ENCODE measurements at regions not wholly inside any gene's neighbourhood (a gene's known extent, or its start where the extent isn't known, plus 50 kb on each side); places are given as distances from the start of the nearest gene placed in this dataset.

DNA sequence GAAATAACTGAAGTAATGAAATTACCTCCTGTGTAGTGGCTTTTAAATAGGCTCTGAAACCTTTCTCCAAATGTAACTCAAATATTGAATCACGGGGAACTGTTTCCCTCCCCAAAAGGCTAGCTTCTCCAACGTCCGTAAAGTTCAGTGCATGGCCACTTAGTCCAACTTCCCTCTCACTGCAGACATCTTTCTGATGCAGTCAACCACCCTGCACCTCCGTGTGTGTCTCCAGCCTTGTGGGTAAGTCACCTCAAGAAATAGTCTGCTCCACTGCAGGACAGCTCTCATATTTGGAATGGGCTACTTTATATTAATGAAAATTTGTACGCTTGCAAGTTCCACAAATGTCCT is 152.5 kb upstream of the CYRIA start:
- H3K9me3 ChIP-seq (ENCODE audit: control insufficient read depth, insufficient read depth, low read length): no peaks in the 10 kb centered on the region
- H3K4me3 ChIP-seq (ENCODE audit: low read depth, low read length): no peak overlapping the region
- H3K9ac ChIP-seq (ENCODE audit: low read depth, low read length): no peak overlapping the region
- no peaks in the 10 kb centered on the region for H3K27me3 ChIP-seq (ENCODE audit: control insufficient read depth, insufficient read depth, low read length)
- no peaks in the 10 kb centered on the region for H3K36me3 ChIP-seq (ENCODE audit: control insufficient read depth, insufficient read depth, low read length)
- no peaks in the 10 kb centered on the region for H3K4me1 ChIP-seq (ENCODE audit: control insufficient read depth, insufficient read depth, low read length)

- H3K9me3 ChIP-seq (ENCODE audit: control insufficient read depth, insufficient read depth, low read length): no peaks in the 10 kb centered on the region
These were observed 151.9 kb upstream of the CYRIA start for GRCh38 chr2:16817305-16818202.

DNA sequence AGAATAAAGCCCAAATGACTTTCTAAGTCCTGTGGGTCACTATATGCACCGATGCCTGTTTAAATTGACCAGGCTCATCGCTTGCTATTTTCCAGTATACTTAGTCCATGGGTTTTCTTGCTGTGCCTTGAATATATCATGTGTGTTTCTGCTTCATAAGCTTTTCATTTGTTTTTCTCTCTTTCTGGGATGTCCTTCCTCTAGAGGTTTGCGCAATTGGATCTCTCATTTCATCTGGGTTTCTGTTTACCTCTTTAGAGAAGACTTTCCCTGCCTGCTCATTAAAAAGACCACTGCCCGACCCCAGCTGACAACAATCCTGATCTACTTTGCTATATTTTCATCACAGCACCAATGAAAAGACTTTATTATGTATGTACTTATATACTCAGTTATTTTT is 150.9 kb upstream of the CYRIA start:
- Histone ChIP-seq H3K4me3 (ENCODE audit: low read depth, low read length) (no peak overlapping the region), H3K9me3 (ENCODE audit: control insufficient read depth, insufficient read depth, low read length) (no peaks in the 10 kb centered on the region), H3K4me1 (ENCODE audit: control insufficient read depth, insufficient read depth, low read length) (no peaks in the 10 kb centered on the region), H3K36me3 (ENCODE audit: control insufficient read depth, insufficient read depth, low read length) (no peaks in the 10 kb centered on the region), H3K9ac (ENCODE audit: low read depth, low read length) (no peak overlapping the region), H3K27me3 (ENCODE audit: control insufficient read depth, insufficient read depth, low read length) (no peaks in the 10 kb centered on the region)

More at GRCh38 chr2:16817305-16818202, 151.9 kb upstream of the CYRIA start:
- no peaks in the 10 kb centered on the region for H3K27me3 ChIP-seq (ENCODE audit: control insufficient read depth, insufficient read depth, low read length)
- H3K4me3 ChIP-seq (ENCODE audit: low read depth, low read length): no peak overlapping the region
- H3K9ac ChIP-seq (ENCODE audit: low read depth, low read length): no peak overlapping the region
- no peaks in the 10 kb centered on the region for H3K36me3 ChIP-seq (ENCODE audit: control insufficient read depth, insufficient read depth, low read length)
- no peaks in the 10 kb centered on the region for H3K4me1 ChIP-seq (ENCODE audit: control insufficient read depth, insufficient read depth, low read length)

DNA sequence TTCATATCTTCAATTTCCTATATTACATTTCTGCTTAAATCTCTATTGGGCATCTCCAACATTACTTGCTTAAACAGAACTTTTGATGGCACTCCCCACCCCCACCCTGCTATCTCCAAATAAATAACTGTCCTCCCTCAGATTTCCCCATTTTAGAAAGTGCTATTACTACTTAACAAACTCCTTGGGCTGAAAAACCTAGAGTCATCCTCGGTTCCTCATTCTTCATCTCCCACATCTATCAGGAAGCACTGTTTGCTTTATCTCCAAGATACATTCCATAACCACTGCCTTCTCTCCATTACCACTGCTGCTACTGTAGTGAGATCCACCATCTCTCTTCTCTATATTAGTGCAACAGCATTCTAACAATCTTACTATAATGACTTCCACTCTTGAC is 150.4 kb upstream of the CYRIA start:
- H3K36me3 ChIP-seq (ENCODE audit: control insufficient read depth, insufficient read depth, low read length): no peaks in the 10 kb centered on the region
- H3K4me1 ChIP-seq (ENCODE audit: control insufficient read depth, insufficient read depth, low read length): no peaks in the 10 kb centered on the region
- no peaks in the 10 kb centered on the region for H3K27me3 ChIP-seq (ENCODE audit: control insufficient read depth, insufficient read depth, low read length)
- no peak overlapping the region for H3K4me3 ChIP-seq (ENCODE audit: low read depth, low read length)
- no peak overlapping the region for H3K9ac ChIP-seq (ENCODE audit: low read depth, low read length)
- no peaks in the 10 kb centered on the region for H3K9me3 ChIP-seq (ENCODE audit: control insufficient read depth, insufficient read depth, low read length)

DNA sequence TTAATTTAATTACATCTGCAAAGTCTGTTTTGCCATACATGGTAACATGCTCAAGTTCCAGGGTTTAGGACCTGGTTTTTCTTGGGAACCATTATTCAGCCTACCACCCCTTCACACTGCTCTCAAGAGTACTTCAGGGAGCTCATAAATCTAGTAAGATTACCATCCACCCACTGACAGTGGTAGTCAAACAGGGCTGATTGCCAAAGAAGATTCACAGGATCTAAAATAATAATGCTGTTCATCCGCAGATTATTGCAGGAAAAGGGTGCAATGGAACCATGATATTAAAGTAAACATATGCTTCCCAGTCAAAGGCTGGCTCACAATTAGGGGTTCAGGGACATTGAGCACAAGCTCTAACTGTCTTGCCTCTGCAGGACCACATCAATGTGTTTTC is 148.0 kb upstream of the CYRIA start:
- Histone ChIP-seq H3K9me3 (ENCODE audit: control insufficient read depth, insufficient read depth, low read length) (no peaks in the 10 kb centered on the region), H3K36me3 (ENCODE audit: control insufficient read depth, insufficient read depth, low read length) (no peaks in the 10 kb centered on the region), H3K4me1 (ENCODE audit: control insufficient read depth, insufficient read depth, low read length) (no peaks in the 10 kb centered on the region), H3K4me3 (ENCODE audit: low read depth, low read length) (no peak overlapping the region), H3K9ac (ENCODE audit: low read depth, low read length) (no peak overlapping the region), H3K27me3 (ENCODE audit: control insufficient read depth, insufficient read depth, low read length) (no peaks in the 10 kb centered on the region)

GRCh38 chr2:16798472-16798871 is 132.8 kb upstream of the CYRIA start:
- Histone ChIP-seq H3K9ac (ENCODE audit: low read depth, low read length) (no peak overlapping the region), H3K9me3 (ENCODE audit: control insufficient read depth, insufficient read depth, low read length) (no peaks in the 10 kb centered on the region), H3K4me1 (ENCODE audit: control insufficient read depth, insufficient read depth, low read length) (peaks cover 9% of the 10 kb centered on the region), H3K27me3 (ENCODE audit: control insufficient read depth, insufficient read depth, low read length) (no peaks in the 10 kb centered on the region), H3K4me3 (ENCODE audit: low read depth, low read length) (no peak overlapping the region), H3K36me3 (ENCODE audit: control insufficient read depth, insufficient read depth, low read length) (no peaks in the 10 kb centered on the region)

GRCh38 chr2:16791496-16791895 is 125.9 kb upstream of the CYRIA start:
- Histone ChIP-seq H3K36me3 (ENCODE audit: control insufficient read depth, insufficient read depth, low read length) (no peaks in the 10 kb centered on the region), H3K9ac (ENCODE audit: low read depth, low read length) (no peak overlapping the region), H3K9me3 (ENCODE audit: control insufficient read depth, insufficient read depth, low read length) (no peaks in the 10 kb centered on the region), H3K4me1 (ENCODE audit: control insufficient read depth, insufficient read depth, low read length) (no peaks in the 10 kb centered on the region), H3K27me3 (ENCODE audit: control insufficient read depth, insufficient read depth, low read length) (no peaks in the 10 kb centered on the region), H3K4me3 (ENCODE audit: low read depth, low read length) (no peak overlapping the region)

DNA sequence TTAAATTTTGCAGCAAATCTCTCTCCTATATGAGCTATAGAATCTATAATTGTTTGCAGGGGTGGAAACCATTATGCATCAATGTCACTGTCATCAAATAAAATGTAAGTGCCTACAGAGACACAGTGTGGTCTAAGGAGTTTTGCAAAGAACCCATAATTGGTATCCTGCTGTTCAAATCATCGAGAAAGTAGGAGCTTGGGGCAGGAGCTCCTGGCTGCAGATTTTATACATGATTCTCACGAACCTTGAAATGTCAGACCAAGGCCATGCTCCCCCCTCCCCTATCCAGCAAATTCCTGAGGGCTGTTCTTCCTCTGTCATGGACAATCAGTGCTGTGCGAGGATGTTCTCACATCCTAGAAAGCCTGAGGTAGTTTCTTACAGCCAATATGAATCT is 119.5 kb upstream of the CYRIA start:
- Histone ChIP-seq H3K9ac (ENCODE audit: low read depth, low read length) (no peak overlapping the region), H3K36me3 (ENCODE audit: control insufficient read depth, insufficient read depth, low read length) (no peaks in the 10 kb centered on the region), H3K9me3 (ENCODE audit: control insufficient read depth, insufficient read depth, low read length) (no peaks in the 10 kb centered on the region), H3K4me3 (ENCODE audit: low read depth, low read length) (no peak overlapping the region), H3K27me3 (ENCODE audit: control insufficient read depth, insufficient read depth, low read length) (no peaks in the 10 kb centered on the region), H3K4me1 (ENCODE audit: control insufficient read depth, insufficient read depth, low read length) (peaks cover 4% of the 10 kb centered on the region)

DNA sequence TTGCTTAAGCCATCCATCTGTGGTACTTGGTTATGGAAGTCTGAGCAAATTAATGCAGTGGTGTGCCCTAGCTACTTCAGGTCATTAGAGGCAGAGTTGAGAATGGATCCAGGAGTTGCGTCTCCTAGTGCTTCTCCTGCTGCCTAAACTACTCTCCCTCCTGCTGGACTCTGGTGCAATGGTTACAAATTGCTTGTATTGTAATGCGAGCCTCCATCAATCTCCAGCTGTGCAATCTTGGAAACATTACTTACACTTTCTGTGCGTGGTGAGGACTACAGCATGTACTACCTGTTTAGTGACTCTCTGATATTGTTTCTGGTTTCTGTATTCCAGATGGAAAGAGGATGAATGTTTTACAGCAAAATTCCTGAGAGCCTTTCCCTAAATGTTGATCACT is 119.0 kb upstream of the CYRIA start:
- Histone ChIP-seq H3K4me3 (ENCODE audit: low read depth, low read length) (no peak overlapping the region), H3K36me3 (ENCODE audit: control insufficient read depth, insufficient read depth, low read length) (no peaks in the 10 kb centered on the region), H3K9ac (ENCODE audit: low read depth, low read length) (no peak overlapping the region), H3K27me3 (ENCODE audit: control insufficient read depth, insufficient read depth, low read length) (no peaks in the 10 kb centered on the region), H3K9me3 (ENCODE audit: control insufficient read depth, insufficient read depth, low read length) (no peaks in the 10 kb centered on the region), H3K4me1 (ENCODE audit: control insufficient read depth, insufficient read depth, low read length) (peaks cover 4% of the 10 kb centered on the region)

DNA sequence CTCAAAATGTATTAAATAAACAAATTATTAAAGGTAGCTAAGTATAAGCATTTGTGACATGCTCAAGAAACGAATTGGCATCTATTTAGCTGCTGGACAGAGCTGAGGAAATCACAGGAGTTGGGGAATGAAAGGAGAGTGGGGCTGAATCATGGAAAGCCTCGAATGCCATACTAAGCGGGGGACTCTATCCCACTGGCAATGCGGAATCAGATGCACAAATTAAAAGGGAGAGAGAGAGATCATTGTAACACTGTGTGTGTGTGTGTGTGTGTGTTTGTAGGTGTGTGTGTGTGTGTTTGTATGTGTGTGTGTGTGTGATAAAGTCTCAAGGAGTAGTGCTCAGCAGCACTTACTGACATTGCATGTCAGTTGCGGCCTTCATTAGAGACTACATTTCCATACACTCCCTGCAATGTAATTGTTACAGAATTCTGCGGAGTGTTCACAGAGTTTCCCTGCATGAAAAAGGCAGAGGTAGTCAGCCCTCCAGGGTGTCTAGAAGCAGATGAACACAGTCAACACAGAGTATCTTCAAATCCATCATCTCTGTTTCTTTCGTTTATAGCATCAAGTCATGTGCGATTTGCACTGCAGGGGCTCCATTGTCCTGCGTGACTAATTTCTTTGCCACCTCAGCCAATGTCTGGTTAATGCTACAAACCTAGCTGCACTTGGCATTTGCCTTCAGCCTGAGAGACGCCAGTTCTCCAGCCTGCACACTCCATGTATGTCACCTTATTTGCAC is 111.7 kb upstream of the CYRIA start:
- no peak overlapping the region for H3K9ac ChIP-seq (ENCODE audit: low read depth, low read length)
- H3K4me1 ChIP-seq (ENCODE audit: control insufficient read depth, insufficient read depth, low read length): no peaks in the 10 kb centered on the region
- H3K9me3 ChIP-seq (ENCODE audit: control insufficient read depth, insufficient read depth, low read length): no peaks in the 10 kb centered on the region
- H3K27me3 ChIP-seq (ENCODE audit: control insufficient read depth, insufficient read depth, low read length): no peaks in the 10 kb centered on the region
- no peak overlapping the region for H3K4me3 ChIP-seq (ENCODE audit: low read depth, low read length)
- no peaks in the 10 kb centered on the region for H3K36me3 ChIP-seq (ENCODE audit: control insufficient read depth, insufficient read depth, low read length)

DNA sequence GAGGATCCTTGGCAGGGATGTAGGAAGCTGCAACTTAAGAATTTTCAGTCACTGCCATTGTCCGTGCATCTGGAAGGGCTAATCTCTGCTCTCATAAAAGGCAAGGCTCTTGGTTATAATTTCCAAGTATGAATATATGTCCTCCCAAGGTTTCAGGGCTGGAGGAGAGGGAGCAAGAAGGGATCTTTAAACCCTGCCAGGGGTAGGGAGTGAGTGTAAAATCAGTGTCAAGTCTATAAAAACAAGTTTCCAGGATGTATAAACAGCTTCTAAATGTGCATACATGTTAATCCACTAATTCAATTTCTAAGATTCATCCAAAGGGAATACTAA is 110.2 kb upstream of the CYRIA start:
- no peak overlapping the region for H3K4me3 ChIP-seq (ENCODE audit: low read depth, low read length)
- H3K27me3 ChIP-seq (ENCODE audit: control insufficient read depth, insufficient read depth, low read length): no peaks in the 10 kb centered on the region
- no peaks in the 10 kb centered on the region for H3K36me3 ChIP-seq (ENCODE audit: control insufficient read depth, insufficient read depth, low read length)
- no peaks in the 10 kb centered on the region for H3K4me1 ChIP-seq (ENCODE audit: control insufficient read depth, insufficient read depth, low read length)
- H3K9ac ChIP-seq (ENCODE audit: low read depth, low read length): no peak overlapping the region
- no peaks in the 10 kb centered on the region for H3K9me3 ChIP-seq (ENCODE audit: control insufficient read depth, insufficient read depth, low read length)
